ENCODE measurements at regions not wholly inside any gene's neighbourhood (a gene's known extent, or its start where the extent isn't known, plus 50 kb on each side); places are given as distances from the start of the nearest gene placed in this dataset.

GRCh38 chr5:174386306-174386705 is 338.1 kb upstream of the MSX2 start:
- TF ChIP-seq CTCF (IDR thresholded peaks at IDR 0.05 in 4 of 5, conservative IDR thresholded peaks at IDR 0.05 in 1 of 5) (no peak), POLR2A (IDR thresholded peaks at IDR 0.05) (no peak)

All from gastrocnemius medialis (tissue), 4 donors.